ENCODE measurements at regions not wholly inside any gene's neighbourhood (a gene's known extent, or its start where the extent isn't known, plus 50 kb on each side); places are given as distances from the start of the nearest gene placed in this dataset.

GRCh38 chr3:148532774-148533173, 164.9 kb upstream of the AGTR1 start:
- Histone ChIP-seq H3K4me3 (ENCODE audit: low read depth, low read length) (no peak overlapping the region), H2BK120ac (ENCODE audit: insufficient read depth, low read length, poor library complexity) (no peak overlapping the region), H3K36me3 (ENCODE audit: control insufficient read depth in 1 of 2, insufficient read depth in 2 of 2, low read length in 2 of 2) (no peaks in the 10 kb centered on the region), H3K9ac (ENCODE audit: low read length) (no peak overlapping the region), H3K27ac (ENCODE audit: low read depth, low read length) (no peak overlapping the region), H3K9me3 (ENCODE audit: insufficient read depth, low read depth, low read length) (no peaks in the 10 kb centered on the region), H4K8ac (ENCODE audit: low read depth, low read length) (no peak overlapping the region), H3K79me1 (ENCODE audit: low read length) (no peaks in the 10 kb centered on the region), H2BK5ac (ENCODE audit: low read depth, low read length, poor library complexity) (no peak overlapping the region), H3K14ac (ENCODE audit: low read length) (no peak overlapping the region), H3K18ac (ENCODE audit: low read length) (no peak overlapping the region), H3K4me2 (ENCODE audit: low read length) (no peak overlapping the region), H4K91ac (ENCODE audit: low read depth, low read length) (no peak overlapping the region), H3K79me2 (ENCODE audit: control insufficient read depth, insufficient read depth, low read length, poor library complexity) (no peaks in the 10 kb centered on the region), H3K23ac (ENCODE audit: low read length) (no peak overlapping the region), H3K4me1 (ENCODE audit: control insufficient read depth in 1 of 2, insufficient read depth in 2 of 2, low read length in 2 of 2) (no peaks in the 10 kb centered on the region), H2BK12ac (ENCODE audit: low read length) (no peak overlapping the region), H2AK5ac (ENCODE audit: low read length) (no peak overlapping the region), H4K12ac (ENCODE audit: low read depth, low read length) (no peak overlapping the region), H3K27me3 (ENCODE audit: insufficient read depth, low read length) (no peaks in the 10 kb centered on the region), H2AFZ (ENCODE audit: insufficient read depth, low read length, poor library complexity) (no peak overlapping the region), H3K4ac (ENCODE audit: low read depth, low read length) (no peak overlapping the region)
- no peak for DNase-seq
- WGBS (ENCODE audit: extremely low coverage, insufficient coverage, insufficient read length), result no CpG with 5 or more reads among the region's 3 CpGs

- H3K79me2 ChIP-seq (ENCODE audit: control insufficient read depth, insufficient read depth, low read length, poor library complexity), result no peaks in the 10 kb centered on the region
- no peak overlapping the region for H3K14ac ChIP-seq (ENCODE audit: low read length)
- no peak overlapping the region for H3K4me3 ChIP-seq (ENCODE audit: low read depth, low read length)
- no peaks in the 10 kb centered on the region for H3K4me1 ChIP-seq (ENCODE audit: control insufficient read depth in 1 of 2, insufficient read depth in 2 of 2, low read length in 2 of 2)
- H2AK5ac ChIP-seq (ENCODE audit: low read length), result no peak overlapping the region
- H3K79me1 ChIP-seq (ENCODE audit: low read length), result no peaks in the 10 kb centered on the region
- no peak overlapping the region for H4K12ac ChIP-seq (ENCODE audit: low read depth, low read length)
- no peak for DNase-seq
- no peak overlapping the region for H4K91ac ChIP-seq (ENCODE audit: low read depth, low read length)
- no peaks in the 10 kb centered on the region for H3K27me3 ChIP-seq (ENCODE audit: insufficient read depth, low read length)
- no peak overlapping the region for H3K4ac ChIP-seq (ENCODE audit: low read depth, low read length)
- H3K36me3 ChIP-seq (ENCODE audit: control insufficient read depth in 1 of 2, insufficient read depth in 2 of 2, low read length in 2 of 2), result no peaks in the 10 kb centered on the region
- no peak overlapping the region for H3K4me2 ChIP-seq (ENCODE audit: low read length)
- no CpG with 5 or more reads among the region's 5 CpGs for WGBS (ENCODE audit: extremely low coverage, insufficient coverage, insufficient read length)
- H3K9ac ChIP-seq (ENCODE audit: low read length), result no peak overlapping the region
- no peak overlapping the region for H3K27ac ChIP-seq (ENCODE audit: low read depth, low read length)
- no peak overlapping the region for H2BK120ac ChIP-seq (ENCODE audit: insufficient read depth, low read length, poor library complexity)
- H3K23ac ChIP-seq (ENCODE audit: low read length), result no peak overlapping the region
- H4K8ac ChIP-seq (ENCODE audit: low read depth, low read length), result no peak overlapping the region
- H2AFZ ChIP-seq (ENCODE audit: insufficient read depth, low read length, poor library complexity), result no peak overlapping the region
- no peak overlapping the region for H2BK5ac ChIP-seq (ENCODE audit: low read depth, low read length, poor library complexity)
- no peak overlapping the region for H3K18ac ChIP-seq (ENCODE audit: low read length)
- H3K9me3 ChIP-seq (ENCODE audit: insufficient read depth, low read depth, low read length), result no peaks in the 10 kb centered on the region
- no peak overlapping the region for H2BK12ac ChIP-seq (ENCODE audit: low read length)
These were observed 163.4 kb upstream of the AGTR1 start for GRCh38 chr3:148534089-148534988.

GRCh38 chr3:148535001-148535400, 162.7 kb upstream of the AGTR1 start:
- WGBS (ENCODE audit: extremely low coverage, insufficient coverage, insufficient read length), result no CpG with 5 or more reads among the region's 1 CpG
- H3K27me3 ChIP-seq (ENCODE audit: insufficient read depth, low read length), result no peaks in the 10 kb centered on the region
- H3K9ac ChIP-seq (ENCODE audit: low read length), result no peak overlapping the region
- no peak overlapping the region for H2AFZ ChIP-seq (ENCODE audit: insufficient read depth, low read length, poor library complexity)
- H3K18ac ChIP-seq (ENCODE audit: low read length), result no peak overlapping the region
- no peaks in the 10 kb centered on the region for H3K4me1 ChIP-seq (ENCODE audit: control insufficient read depth in 1 of 2, insufficient read depth in 2 of 2, low read length in 2 of 2)
- no peak overlapping the region for H3K4ac ChIP-seq (ENCODE audit: low read depth, low read length)
- no peak overlapping the region for H3K4me2 ChIP-seq (ENCODE audit: low read length)
- no peak overlapping the region for H2AK5ac ChIP-seq (ENCODE audit: low read length)
- no peaks in the 10 kb centered on the region for H3K36me3 ChIP-seq (ENCODE audit: control insufficient read depth in 1 of 2, insufficient read depth in 2 of 2, low read length in 2 of 2)
- H3K27ac ChIP-seq (ENCODE audit: low read depth, low read length), result no peak overlapping the region
- H2BK12ac ChIP-seq (ENCODE audit: low read length), result no peak overlapping the region
- no peak overlapping the region for H3K14ac ChIP-seq (ENCODE audit: low read length)
- no peak overlapping the region for H2BK120ac ChIP-seq (ENCODE audit: insufficient read depth, low read length, poor library complexity)
- no peak overlapping the region for H3K4me3 ChIP-seq (ENCODE audit: low read depth, low read length)
- no peak overlapping the region for H2BK5ac ChIP-seq (ENCODE audit: low read depth, low read length, poor library complexity)
- H3K9me3 ChIP-seq (ENCODE audit: insufficient read depth, low read depth, low read length), result no peaks in the 10 kb centered on the region
- H4K8ac ChIP-seq (ENCODE audit: low read depth, low read length), result no peak overlapping the region
- H3K79me1 ChIP-seq (ENCODE audit: low read length), result no peaks in the 10 kb centered on the region
- DNase-seq, result no peak
- H3K23ac ChIP-seq (ENCODE audit: low read length), result no peak overlapping the region
- H4K91ac ChIP-seq (ENCODE audit: low read depth, low read length), result no peak overlapping the region
- H4K12ac ChIP-seq (ENCODE audit: low read depth, low read length), result no peak overlapping the region
- H3K79me2 ChIP-seq (ENCODE audit: control insufficient read depth, insufficient read depth, low read length, poor library complexity), result no peaks in the 10 kb centered on the region

DNA sequence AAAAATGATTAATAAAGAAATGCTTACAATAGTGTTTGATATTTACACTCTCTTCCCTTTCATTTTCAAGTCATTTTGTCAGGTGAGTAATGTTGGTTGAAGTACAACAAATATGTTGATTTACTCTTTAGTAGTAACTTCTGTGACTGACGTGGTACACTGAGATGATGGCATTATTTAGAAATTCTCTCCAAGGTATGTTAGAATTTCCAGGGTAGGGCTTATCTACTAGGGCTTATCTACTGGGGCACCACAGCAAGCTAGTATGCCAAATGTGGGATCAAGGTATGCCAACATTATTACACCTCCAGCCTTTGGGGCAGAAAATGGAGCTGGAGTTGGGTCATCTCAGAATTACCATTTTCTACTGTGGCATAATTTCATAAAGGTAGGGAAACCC, 157.4 kb upstream of the AGTR1 start:
- no peak overlapping the region for H3K4ac ChIP-seq (ENCODE audit: low read depth, low read length)
- no peaks in the 10 kb centered on the region for H3K79me2 ChIP-seq (ENCODE audit: control insufficient read depth, insufficient read depth, low read length, poor library complexity)
- H3K4me2 ChIP-seq (ENCODE audit: low read length), result no peak overlapping the region
- DNase-seq, result peak; percentile 7 to 77
- no peaks in the 10 kb centered on the region for H3K9me3 ChIP-seq (ENCODE audit: insufficient read depth, low read depth, low read length)
- no peak overlapping the region for H4K91ac ChIP-seq (ENCODE audit: low read depth, low read length)
- no peak overlapping the region for H3K23ac ChIP-seq (ENCODE audit: low read length)
- no peak overlapping the region for H2BK120ac ChIP-seq (ENCODE audit: insufficient read depth, low read length, poor library complexity)
- no peak overlapping the region for H2BK12ac ChIP-seq (ENCODE audit: low read length)
- no peak overlapping the region for H3K18ac ChIP-seq (ENCODE audit: low read length)
- no peak overlapping the region for H4K12ac ChIP-seq (ENCODE audit: low read depth, low read length)
- WGBS (ENCODE audit: extremely low coverage, insufficient coverage, insufficient read length), result no CpG with 5 or more reads among the region's 1 CpG
- no peak overlapping the region for H3K14ac ChIP-seq (ENCODE audit: low read length)
- H3K4me3 ChIP-seq (ENCODE audit: low read depth, low read length), result no peak overlapping the region
- H4K8ac ChIP-seq (ENCODE audit: low read depth, low read length), result no peak overlapping the region
- no peaks in the 10 kb centered on the region for H3K79me1 ChIP-seq (ENCODE audit: low read length)
- no peaks in the 10 kb centered on the region for H3K36me3 ChIP-seq (ENCODE audit: control insufficient read depth in 1 of 2, insufficient read depth in 2 of 2, low read length in 2 of 2)
- H2AFZ ChIP-seq (ENCODE audit: insufficient read depth, low read length, poor library complexity), result no peak overlapping the region
- no peaks in the 10 kb centered on the region for H3K27me3 ChIP-seq (ENCODE audit: insufficient read depth, low read length)
- H2BK5ac ChIP-seq (ENCODE audit: low read depth, low read length, poor library complexity), result no peak overlapping the region
- no peak overlapping the region for H3K9ac ChIP-seq (ENCODE audit: low read length)
- H2AK5ac ChIP-seq (ENCODE audit: low read length), result no peak overlapping the region
- H3K27ac ChIP-seq (ENCODE audit: low read depth, low read length), result no peak overlapping the region
- H3K4me1 ChIP-seq (ENCODE audit: control insufficient read depth in 1 of 2, insufficient read depth in 2 of 2, low read length in 2 of 2), result no peaks in the 10 kb centered on the region

All from trophoblast cell (in vitro differentiated cells and primary cell).